Caki2 (cell line): ENCODE measurements at regions not wholly inside any gene's neighbourhood (a gene's known extent, or its start where the extent isn't known, plus 50 kb on each side); places are given as distances from the start of the nearest gene placed in this dataset.

ENCODE experiments used
- DNase-seq: peaks from one replicate; pipeline ENCODE4 v3.0.0-alpha.2; 2015; ENCODE audit warnings: low read depth
- in situ Hi-C: cut with HindIII; loops from 2 replicates; pipeline ENCODE4 v1.10.0; 2016; ENCODE audit warnings: low sequenced_read_pairs, low pct_unique_long_range_greater_than_20kb, mixed read lengths

DNA sequence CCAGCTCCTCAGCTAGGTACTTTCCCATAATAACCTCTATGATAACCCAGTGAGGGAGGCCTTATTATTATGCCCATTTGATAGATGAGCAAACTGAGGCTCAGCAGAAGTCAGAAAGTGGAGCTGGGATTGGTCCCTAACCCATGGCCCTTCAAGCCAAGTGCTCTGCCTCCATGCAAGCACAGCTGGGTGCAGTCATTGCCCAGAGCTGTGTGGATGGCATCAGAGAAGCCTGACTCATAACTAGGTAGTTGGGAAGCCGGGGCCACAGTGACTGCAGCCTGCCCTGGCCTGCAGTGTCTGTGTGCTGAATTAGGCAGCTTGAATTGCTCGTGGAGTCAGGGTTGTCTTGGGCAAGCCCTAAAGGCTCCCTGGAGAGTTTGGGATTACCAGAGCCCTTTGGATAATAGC, 89.9 kb upstream of the SLC2A1 start:
- in situ Hi-C loops: no loop called here
- no peak for DNase-seq

- no peak for DNase-seq
- in situ Hi-C loops: no loop called here
These were observed 88.5 kb upstream of the SLC2A1 start for GRCh38 chr1:43047135-43047534.

DNA sequence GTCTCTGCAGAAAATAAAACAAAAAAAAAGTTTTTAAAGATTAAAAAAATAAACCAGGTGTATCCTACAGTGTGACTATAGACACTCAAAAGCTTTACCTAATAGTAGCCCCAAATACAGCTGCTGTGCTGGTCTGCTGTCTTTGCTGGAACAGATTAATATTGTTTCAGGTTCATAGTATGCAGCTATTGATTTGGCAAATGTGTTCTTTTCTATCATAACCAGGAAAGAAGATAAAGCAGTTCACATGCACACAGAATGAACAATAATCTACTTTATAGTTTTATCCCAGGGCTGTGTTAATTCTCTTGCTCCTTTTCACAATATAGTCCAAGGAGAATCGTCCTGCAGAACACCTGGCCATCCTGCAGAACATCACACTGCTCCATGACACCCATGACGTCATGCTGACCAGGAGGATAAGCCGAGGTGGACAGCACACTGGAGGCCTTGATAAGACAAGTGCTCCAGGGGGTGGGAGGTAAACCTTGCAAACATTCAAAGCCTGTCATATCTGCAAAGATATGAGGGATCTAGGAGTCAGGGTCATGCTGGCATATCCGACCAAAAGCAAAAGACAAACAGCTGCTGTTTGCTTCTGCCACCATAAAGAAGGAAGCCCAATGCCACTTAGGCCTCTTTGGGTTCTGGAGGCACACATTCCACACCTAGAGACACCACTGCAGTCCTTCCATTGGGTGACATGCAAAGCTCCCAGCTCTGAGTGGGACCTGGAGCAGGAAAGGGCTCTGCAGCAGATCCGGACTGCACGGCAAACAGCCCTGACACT, 86.1 kb upstream of the SLC2A1 start:
- in situ Hi-C loops: no loop called here
- DNase-seq: no peak

DNA sequence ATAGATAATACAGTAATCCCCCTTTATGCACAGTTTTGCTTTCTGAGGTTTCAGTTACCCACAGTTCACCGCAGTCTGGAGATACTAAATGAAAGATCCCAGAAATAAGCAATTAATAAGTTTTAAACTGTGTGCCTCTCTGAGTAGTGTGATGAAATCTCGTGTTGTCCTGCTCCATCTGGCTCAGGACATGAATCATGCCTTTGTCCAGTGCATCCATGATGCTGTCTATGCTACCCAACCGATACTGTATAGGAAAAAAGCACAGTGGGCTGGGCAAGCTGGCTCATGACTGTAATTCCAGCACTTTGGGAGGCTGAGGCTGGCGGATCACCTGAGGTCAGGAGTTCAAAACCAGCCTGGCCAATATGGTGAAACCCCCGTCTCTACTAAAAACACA, 85.0 kb upstream of the SLC2A1 start:
- in situ Hi-C loops: no loop called here
- DNase-seq: no peak

GRCh38 chr1:43042773-43043457, 84.2 kb upstream of the SLC2A1 start:
- no peak for DNase-seq
- in situ Hi-C loops: no loop called here

GRCh38 chr1:43042127-43042526, 83.5 kb upstream of the SLC2A1 start:
- in situ Hi-C loops: no loop called here

DNA sequence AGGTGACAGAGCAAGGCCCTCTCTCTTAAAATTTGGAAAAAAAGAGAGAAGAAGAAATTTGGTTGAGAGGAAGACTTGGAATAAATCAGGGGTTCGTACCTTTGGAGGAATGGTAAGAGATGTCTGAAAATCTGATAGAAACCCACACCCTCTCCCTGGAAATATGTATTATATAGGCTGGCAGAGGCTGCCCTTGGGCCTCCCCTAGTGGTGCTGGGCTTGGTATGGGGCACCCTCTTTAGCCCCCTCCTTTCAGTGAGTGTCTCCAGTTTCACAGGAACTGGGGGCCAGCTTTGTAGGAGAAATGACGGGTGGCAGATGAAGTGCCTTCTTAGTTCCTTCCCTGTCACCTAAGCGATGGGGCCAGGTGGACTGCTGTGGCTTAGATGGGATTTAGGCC, 82.9 kb upstream of the SLC2A1 start:
- in situ Hi-C loops: no loop called here

More at GRCh38 chr1:43042127-43042526, 83.5 kb upstream of the SLC2A1 start:
- no peak for DNase-seq

GRCh38 chr1:43039228-43040055, 80.8 kb upstream of the SLC2A1 start:
- in situ Hi-C loops: no loop called here
- no peak for DNase-seq

More for the DNA sequence above, 82.9 kb upstream of the SLC2A1 start:
- no peak for DNase-seq

- no peak for DNase-seq
- in situ Hi-C loops: no loop called here
These were observed 79.7 kb upstream of the SLC2A1 start for GRCh38 chr1:43038232-43038935.

GRCh38 chr1:43037466-43037865, 78.8 kb upstream of the SLC2A1 start:
- in situ Hi-C loops: no loop called here
- DNase-seq: no peak

- DNase-seq: no peak
- in situ Hi-C loops: no loop called here
These were observed 78.3 kb upstream of the SLC2A1 start for GRCh38 chr1:43036932-43037331.

- DNase-seq: no peak
- in situ Hi-C loops: no loop called here
These were observed 77.4 kb upstream of the SLC2A1 start for GRCh38 chr1:43035821-43036741.

DNA sequence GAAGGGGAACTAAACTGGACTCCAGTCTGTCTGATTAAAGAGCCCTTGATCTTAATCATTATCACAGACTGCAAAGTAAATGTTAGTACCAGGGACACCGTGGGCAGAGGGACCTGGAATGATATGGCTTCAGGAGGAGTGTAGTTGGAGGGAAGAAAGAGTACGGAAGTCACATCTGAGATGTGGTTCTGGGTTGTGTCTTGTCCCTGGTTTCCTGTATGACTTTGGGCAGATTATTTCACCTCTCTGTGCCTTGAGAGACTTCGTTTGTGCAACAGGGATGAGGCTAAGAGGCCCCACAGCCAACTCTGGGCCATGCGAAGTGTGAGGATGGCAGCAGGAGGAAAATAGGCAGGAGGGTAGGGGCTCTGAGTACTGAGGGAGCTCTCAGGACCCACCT, 76.1 kb upstream of the SLC2A1 start:
- in situ Hi-C loops: no loop called here
- DNase-seq: no peak

DNA sequence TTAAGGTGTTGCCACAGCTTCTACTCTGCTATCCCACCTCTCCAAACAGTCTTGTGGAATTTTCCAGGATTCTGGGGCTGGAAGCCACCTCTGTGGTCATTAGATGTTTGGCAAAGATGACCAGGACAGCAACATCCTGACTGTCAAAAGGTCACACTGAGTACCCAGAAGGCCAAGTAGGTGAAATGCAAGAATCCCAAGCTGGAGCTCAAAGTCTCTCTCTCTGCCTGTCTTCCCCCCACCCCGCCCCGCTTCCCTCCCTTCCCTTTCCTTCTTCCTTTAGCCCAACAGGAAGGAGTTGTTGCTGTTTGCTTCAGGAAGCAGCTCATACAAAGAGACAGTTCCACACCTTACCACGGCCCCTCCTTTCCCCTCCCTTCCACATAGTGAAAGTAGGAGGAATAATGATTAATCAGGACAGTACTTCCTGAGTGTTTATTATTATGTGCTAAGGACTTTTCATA, 75.6 kb upstream of the SLC2A1 start:
- in situ Hi-C loops: no loop called here
- DNase-seq: peak; percentile 10

DNA sequence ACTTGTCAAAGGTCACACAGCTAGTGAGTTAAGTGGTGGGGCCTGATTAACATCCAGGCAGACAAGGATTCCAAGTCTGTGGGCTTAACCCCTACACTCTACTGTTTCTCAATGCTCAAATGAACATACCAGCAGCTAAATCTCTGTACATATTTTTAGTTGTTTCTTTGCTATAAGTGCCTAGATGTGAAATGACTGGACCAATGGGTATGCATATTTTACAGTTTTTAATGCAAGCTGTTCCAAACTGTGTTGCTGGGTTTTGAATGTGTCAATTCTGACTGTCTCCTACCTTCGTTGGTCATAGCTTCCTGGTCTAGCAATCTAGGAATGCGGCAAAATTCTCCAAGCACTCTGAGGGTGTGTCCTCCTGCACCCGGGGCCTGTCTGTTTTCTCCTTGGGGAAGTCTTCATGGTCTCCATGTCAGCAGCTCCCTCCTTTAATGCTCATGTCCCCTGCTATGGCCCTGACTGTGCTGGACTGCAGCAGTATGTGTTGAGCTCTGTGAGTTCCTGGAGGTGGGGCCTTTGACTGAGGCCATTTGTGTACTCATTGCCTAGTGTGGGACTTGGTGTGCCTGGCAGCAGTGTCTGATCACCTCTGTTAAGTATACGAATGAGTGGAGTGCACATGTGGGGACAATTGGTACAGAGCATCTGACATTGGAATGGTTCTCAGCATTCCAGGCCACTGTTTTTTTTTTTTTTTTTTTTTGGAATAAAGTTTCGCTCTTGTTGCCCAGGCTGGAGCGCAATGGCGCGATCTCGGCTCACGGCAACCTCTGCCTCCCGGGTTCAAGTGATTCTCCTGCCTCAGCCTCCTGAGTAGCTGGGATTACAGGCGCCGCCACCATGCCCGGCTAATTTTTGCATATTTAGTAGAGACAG, 72.9 kb upstream of the SLC2A1 start:
- no peak for DNase-seq
- in situ Hi-C loops: no loop called here

- DNase-seq: no peak
- in situ Hi-C loops: no loop called here
These were observed 66.2 kb upstream of the SLC2A1 start for GRCh38 chr1:43024905-43025304.
